HG02981 (cell line): ENCODE measurements at regions not wholly inside any gene's neighbourhood (a gene's known extent, or its start where the extent isn't known, plus 50 kb on each side); places are given as distances from the start of the nearest gene placed in this dataset.
A peak's percentile ranks its signal among the peaks of the same experiment; 100 is the strongest.

ENCODE experiments used
- ATAC-seq: cut with Tn5 transposase; IDR thresholded peaks from one replicate; pipeline ENCODE4 v1.9.1; 2021; ENCODE audit warnings: mild to moderate bottlenecking, moderate library complexity; ENCODE audit not compliant: unreplicated experiment

DNA sequence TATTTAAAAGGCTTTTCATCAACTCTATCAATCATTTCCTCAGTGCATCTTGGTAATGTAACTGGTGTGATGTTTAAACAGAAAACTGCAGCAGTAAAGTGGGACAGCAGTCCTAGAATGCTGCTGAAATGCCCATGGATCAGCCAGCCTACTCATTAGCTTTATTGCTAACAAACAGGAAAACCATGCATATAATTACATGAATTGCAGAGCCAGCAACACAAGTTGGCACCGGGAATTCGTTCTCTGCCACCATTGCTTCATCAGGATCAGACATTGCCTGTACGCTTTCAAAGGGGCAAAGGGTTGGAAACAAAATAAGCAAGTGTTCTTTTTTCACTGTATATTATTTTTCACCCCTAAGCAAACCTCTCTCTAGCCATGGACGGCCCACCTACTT, 276.2 kb upstream of the LRRC7 start:
- no peak for ATAC-seq

DNA sequence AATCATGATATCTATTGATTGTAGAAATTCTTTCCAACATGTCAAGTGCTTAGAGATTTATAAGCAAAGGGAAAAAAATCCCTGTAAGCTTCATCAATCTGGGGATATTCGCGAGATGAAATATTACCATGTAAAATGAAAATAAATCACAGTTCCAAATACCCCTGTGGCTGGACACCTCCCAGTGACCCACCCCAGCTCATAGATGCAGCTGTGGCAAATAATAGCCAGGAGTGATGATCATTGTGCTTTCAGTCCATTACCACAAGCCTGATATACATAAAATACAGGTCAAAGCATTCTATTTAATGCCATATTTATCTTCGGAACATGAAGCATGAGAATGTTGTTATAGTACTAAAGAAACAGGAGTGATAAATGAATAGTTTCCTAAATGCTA, 274.9 kb upstream of the LRRC7 start:
- no peak for ATAC-seq

DNA sequence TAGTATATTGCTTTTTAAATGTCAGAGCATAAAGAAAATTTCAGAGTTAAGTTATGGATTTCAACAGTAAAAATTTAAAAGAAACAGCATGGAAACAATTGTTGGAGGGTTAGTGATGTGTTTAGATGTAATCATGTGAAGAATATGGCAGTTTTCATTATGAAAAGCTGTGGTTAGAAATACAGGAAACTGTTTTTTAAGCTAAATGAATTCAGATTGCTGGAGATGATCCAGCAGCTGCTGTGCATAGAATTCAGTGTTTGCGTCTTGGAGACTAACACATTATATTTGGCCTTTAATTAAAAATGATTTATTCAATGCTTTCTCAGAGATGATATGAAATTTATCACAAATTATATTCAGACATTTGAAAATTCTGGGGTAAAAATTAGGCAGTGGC, 273.6 kb upstream of the LRRC7 start:
- ATAC-seq: no peak

DNA sequence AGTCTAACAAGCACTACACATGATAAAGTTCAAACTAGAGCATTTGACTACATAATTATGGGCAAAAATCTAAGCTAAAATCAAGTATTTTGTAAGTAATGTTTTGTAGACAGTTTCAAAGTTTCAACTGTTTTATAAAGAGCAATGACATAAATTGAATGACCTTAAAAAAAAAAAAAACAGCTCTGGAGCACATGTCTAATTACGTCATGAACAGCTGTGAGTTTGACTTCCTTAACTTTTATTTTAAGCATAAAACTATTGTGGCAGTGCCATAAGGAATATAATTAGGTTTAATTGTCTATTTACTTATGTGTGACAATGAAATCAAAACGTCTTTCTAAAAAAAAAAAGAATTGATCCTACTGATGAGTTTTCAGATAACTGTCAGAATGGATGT, 272.5 kb upstream of the LRRC7 start:
- no peak for ATAC-seq

DNA sequence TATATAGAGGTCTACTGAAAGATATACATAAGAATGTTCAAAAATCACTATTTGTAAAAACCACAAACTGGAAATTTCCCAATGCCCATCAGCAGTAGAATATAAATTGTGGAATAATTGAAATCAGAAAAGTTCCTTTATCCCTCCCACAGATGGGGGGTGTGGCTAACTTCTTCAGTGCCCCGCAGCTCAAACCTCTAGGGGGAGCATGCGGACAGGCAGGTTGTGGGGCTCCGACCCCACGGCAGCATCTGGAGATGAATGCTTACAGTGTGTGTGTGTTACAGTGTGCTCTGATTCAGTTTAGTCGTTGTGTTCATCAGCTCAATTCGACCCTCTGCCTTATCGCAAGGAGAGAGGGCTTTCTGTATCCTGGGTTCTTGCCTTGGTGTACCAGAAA, 262.1 kb upstream of the LRRC7 start:
- ATAC-seq: no peak

DNA sequence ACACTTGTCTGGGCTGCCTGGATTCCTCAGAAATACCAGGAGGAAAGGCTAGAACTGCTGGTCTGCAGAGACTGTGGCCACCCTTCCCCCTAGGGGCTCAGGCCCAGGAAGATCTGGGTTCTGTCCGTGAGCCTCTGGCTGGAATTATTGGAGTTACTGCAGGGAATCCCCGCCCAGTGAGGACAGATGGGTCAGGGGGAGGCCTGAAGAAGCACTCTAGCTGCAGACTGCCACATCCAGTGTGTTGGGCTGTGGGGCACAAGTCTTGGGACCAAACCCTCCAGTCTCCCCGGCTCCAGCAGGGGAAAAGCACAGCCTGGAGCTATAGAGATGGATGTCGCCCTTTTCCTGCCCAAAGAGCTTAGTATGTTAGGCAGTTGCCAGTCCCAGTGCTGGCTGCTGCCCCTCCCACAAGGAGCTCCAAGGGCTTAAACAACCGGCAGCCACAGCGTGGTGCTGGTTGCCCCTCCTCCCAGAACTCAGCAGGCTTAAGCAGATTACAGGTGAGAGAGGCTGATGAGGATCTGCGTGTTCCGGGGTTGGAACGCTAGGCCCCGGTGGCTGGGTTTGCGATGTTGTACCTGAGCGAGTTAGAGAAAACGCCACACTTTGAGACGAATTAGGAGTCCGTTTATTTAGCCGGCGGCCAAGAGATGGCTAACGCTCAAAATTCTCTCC, 255.5 kb upstream of the LRRC7 start:
- no peak for ATAC-seq

DNA sequence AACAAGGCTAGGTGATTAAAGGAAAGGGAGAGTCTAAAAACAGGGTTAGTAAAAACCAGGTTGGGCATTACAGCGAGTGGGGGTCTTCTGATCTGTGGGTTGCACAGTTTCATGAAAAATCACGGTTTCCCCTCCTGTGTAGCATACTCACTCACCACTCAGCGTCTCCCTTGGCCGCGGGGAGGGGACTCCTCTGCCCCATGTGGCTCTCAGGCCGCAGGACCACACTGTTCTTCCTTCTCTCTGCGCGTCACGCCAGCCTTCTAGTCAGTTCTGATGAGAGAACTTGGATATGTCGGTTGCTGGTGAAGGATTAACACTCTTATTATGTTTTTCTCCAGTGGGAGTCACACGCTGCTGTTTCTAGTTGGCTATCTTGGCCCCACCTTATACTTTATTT, 254.6 kb upstream of the LRRC7 start:
- no peak for ATAC-seq

DNA sequence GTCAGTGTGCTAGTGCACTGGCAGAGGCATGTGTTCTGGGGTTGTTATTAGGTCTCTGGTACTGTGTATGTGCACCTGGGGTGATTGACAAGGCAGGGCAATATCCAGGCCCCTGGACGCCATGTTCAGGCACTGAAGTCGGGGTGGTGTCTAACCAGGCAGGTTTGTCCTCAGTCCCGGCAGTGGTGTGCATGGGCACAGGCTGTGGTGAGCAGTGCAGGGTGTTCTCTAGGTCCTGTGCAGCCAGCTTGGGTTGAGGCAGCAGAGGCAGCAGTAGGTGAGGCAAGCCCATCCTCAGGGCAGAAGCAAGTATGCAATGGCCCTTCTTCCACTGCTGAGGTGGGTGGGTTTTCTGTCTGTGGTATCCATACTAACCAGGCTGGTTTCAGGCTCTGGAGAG, 252.3 kb upstream of the LRRC7 start:
- ATAC-seq: no peak

DNA sequence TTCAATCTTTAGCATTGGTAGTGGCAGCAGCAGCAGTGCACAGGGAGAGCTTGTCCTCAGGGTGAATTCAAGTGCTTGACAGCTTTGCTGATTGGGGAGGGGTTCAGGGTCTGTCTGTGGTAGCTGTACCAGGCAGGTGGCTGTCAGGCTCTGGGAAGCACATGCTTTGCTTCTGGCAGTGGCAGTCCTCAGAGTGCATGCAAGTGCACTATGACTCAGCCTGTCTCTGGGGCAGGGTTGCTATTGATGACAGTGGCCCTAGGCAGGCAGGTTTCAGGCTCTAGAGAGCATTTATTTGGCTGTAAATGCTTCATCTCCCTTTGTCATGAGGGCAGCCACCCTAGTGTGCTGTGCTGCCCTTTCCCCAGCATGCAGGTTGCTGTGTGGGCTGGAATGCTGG, 251.9 kb upstream of the LRRC7 start:
- no peak for ATAC-seq

DNA sequence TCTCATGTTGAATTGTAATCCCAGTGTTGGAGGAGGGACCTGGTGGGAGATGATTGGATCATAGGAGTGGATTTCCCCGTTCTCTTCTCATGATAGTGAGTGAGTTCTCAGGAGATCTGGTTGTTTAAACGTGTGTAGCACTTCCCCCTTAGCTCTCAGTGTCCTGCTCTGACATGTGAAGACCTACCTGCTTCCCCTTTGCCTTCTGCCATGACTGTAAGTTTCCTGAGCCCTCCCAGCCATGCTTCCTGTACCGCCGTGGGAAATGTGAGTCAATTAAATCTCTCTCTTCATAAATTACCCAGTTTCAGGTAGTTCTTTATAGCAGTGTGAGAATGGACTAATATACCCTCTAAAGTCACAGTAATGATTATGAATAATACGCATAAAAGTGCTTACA, 248.4 kb upstream of the LRRC7 start:
- no peak for ATAC-seq

DNA sequence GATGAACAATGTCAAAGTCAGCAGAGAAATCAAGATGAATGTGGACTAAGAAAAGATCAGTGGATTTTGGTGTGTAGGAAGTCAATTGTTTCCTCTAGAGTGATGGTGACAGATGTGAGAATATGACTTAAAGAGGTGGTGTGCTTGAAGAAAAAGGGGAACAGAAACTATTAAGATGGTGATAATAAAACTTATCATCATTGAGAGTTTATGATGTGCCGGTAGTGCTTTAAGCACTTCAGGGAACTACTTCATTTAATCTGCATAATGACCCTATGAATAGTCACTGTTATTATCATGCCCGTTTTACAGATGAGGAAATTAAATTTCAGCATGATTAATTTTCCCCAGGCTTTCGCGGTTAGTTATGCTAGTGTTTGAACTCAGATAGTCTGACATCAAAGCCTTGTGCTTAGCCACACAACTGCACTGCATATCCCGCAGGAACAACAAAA, 246.9 kb upstream of the LRRC7 start:
- peak; percentile 78 for ATAC-seq

DNA sequence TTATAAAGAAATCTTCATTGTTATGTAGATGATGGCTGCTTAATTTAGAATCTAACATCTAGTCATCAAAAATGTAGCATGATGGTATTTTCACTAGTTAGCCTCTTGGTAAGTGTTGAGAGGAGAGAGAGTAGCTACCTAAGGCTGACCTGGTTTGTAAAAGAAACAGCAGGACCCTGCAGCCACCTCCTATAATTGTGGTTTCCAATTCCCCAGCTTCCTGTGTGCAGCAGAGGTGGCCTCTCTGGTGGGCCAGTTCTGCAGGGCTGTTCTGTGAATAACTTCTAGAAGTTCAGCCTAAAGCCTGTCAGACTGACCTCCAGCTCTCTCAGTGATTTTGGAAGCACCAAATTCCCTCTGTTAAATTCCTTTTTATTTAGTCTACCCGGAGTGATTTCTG, 246.4 kb upstream of the LRRC7 start:
- ATAC-seq: no peak

DNA sequence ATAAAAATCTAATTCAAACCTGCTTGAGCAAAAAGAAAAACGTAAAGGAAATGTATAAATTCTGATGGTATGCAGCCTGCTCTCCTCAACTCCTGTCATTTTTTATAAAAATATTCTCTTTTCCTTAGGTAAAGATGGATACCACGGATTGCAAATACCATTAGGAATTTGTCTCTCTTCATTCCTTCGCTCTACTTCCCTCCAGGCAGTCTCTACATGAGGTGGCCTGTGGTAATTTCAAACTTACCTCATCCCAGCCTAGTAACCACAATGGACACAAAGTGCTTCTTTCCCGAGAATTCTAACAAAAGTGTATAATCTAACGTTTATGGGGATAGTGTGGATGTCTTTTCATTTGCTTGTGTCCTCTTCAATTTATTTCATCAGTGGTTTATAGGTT, 239.5 kb upstream of the LRRC7 start:
- no peak for ATAC-seq

DNA sequence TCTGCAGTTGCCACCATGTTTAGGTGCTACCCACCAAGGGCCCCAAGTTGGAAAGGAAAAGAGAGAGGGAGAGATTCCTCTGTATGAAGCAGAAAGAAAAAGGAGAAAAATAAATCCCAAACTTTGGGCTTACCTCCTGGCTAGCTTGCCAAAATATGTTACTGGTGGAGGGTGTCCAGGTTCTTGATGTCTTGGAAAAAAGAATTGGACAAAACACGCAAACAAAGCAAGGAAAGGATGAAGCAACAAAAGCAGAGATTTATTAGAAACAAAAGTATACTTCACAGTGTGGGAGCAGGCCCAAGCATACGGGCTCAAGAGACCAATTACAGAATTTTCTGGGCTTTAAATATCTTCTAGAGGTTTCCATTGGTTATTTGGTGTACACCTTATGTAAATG, 204.5 kb upstream of the LRRC7 start:
- no peak for ATAC-seq

DNA sequence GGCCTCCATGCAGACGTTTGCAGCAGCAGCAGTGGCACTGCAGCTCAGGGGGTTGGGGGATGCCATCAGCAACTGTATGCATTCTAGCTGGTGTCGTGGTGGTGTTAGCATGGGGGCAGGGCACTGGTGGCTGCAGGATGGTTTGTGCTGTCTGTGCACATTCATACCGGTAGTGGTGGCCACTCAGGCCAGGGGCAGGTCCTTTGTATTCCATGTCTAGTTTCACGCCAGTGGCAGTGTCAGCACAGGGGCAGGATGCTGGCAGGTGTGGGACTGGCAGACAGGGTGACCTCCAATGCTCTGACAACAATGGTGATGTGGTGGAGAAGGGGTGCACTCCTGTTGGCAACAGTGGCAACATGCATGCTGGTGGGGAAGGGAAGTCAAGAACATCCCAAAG, 194.2 kb upstream of the LRRC7 start:
- no peak for ATAC-seq

DNA sequence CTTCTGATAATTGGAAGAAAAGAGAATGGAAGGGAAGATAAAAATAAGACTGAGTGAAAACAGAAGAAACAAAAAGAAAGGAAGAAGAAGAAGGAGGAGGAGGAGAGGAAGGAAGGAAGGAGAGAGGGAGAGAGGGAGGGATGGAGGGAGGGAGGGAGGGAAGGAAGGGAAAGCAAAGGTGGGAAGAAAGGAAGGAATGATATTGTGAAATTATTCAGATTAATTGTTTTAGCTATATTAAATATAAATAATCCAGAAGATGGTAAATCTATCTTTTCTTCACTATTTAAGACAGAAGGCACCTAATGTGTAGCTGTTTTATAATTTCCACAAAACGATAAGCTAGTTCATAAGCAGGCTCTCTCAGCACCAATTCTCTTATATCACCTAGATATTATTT, 191.3 kb upstream of the LRRC7 start:
- ATAC-seq: no peak

DNA sequence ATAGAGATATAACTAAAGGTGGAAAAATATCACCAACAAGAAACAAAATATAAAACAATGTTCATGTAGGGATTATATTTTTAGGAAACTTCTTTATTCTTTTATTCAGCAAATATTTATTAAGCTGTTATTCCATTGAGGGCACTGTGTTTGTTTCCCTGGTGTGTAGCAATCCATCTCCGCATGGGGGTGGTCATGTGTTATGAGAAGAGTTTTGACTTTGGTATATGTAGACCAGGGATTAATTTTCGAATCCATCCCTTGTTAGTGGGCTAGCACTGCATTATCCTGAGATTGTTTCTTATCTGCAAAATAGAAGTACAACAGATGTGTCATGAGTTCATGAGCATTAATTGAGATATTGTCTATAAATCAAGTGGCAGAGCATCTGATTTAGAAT, 190.2 kb upstream of the LRRC7 start:
- ATAC-seq: no peak

DNA sequence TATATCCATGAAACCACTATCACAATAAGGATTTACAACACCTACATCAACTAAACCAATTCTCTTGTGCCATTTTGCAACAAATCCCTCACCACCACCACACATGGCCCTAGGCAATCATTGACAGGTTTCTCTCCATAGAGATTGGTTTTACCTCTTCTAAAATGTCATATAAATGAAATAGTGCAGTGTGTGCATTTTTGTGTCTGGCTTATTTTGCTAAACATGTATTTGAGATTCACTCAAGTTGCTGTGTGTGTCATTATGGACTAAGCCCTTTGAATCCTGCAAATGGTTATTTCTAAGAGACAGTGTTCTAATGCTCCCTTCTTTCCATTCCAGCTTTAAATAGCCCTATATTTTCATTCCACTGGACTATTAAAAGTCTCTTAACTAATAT, 179.7 kb upstream of the LRRC7 start:
- ATAC-seq: no peak

DNA sequence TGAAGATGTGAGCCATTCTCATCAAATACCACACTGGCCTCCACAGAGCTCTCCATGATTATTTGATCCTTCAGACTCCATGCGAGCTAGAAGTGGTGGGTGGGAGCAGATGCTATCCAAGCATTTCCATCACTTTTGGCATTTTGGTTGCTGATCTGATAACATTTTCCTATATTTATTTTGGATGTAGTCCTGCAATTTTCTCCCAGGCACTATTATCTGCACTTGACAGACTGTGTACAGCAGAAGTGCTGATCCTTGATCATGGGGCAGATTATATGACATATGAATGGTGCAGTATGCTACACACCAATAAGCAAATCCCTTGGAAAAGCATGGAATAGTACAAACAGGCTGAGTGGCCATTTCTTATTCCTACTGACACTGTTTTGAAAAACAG, 167.6 kb upstream of the LRRC7 start:
- ATAC-seq: no peak

DNA sequence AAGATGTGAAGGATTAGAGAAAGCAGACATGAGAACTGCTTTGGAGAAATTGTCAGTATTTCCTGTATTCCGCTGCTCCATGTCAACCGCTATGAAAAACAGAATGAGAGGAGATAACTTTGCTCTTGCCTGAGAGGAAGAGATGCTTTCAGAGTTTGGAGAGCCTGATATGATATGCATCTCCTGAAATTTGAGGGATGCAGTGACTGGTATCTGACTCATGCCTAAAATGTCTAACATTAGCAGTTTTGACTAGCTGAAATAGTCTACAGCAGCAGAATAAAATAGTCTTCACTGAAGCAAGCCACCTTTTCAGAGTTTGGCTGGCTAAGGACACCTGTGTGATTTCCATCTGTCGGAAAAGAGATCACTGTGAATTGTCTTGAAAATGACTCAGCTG, 165.8 kb upstream of the LRRC7 start:
- ATAC-seq: no peak

DNA sequence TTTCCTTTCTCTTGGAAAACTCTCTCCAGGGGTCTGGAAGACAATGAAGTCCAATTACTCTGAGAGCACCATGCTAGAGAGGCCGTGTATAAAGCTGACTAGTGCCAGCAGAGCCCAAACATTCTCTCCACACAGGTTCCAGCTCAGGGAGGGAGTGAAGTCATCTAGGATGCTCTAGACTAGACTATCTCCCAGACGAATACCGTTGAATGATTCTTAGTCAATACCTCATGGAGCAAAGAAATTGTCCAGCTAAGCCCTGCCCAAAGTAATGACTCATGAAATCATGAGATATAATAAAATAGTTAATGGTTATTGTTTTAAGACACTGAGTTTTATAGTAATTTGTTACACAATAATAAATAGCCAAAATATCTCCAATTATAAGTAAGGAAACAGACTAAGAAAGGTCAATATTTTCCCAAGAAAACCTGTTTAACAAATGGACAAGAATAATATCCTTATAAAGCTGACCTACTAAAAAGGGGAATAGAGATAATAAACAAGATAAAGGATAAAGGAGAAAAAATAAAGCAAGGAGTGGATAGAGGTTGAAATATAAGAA, 163.9 kb upstream of the LRRC7 start:
- ATAC-seq: no peak

DNA sequence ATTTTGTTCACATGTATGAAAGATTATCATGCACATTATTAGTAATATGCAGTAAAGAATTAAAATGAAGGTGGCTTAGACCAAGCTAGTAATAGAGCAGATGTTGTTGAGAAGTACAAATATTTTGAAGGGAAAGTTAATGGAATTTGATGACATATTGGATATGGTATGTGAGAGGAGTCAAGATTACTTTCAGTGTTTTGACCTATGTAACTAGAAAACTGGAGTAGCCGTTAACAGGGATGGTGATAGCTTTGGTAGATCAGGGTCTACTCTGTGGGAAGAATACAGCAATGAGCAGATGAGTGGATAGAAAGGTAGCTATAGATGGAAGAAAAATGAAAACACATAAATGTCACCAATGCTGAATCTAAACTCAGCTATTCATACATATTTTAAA, 163.2 kb upstream of the LRRC7 start:
- ATAC-seq: no peak

DNA sequence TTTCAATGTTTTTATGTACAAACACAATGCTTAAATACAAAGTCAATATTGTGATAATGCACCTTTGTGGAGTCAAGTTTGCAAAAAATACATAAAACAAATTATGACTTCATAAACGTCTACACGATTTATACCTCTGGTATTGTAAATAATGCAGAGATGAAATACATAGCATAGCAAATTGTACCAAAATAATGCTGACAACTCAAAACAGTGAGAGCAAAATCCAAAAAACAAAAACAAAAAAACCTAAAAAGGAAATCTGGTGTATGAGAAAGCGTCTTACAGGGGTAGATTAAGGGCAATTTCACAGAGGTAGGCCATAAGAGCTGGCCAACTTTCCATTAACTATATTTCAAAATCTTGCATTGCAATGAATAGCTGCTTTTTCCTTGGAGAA, 161.5 kb upstream of the LRRC7 start:
- no peak for ATAC-seq
